Transverse colon (tissue), 4 donors: ENCODE measurements at regions not wholly inside any gene's neighbourhood (a gene's known extent, or its start where the extent isn't known, plus 50 kb on each side); places are given as distances from the start of the nearest gene placed in this dataset.

Source experiments
- CTCF ChIP-seq, 5 experiments: fragments of 200-600 bp in 3 of 5; fragments of 450-650 bp in 2 of 5; sonication (generic) in 3 of 5; IDR thresholded peaks; 1 replicate in 2 of 5; 2 replicates in 3 of 5; pipeline ENCODE4 v1.5.1; 2016 to 2017; ENCODE audit warnings: antibody characterized with exemption in 5 of 5, inconsistent platforms in 3 of 5, mild to moderate bottlenecking in 2 of 5, moderate library complexity in 1 of 5
- POLR2A ChIP-seq: fragments of 450-650 bp; IDR thresholded peaks from one replicate; pipeline ENCODE4 v1.6.1; 2016; ENCODE audit warnings: antibody characterized with exemption, mild to moderate bottlenecking, moderate library complexity
- POLR2AphosphoS5 ChIP-seq, 3 donors: sonication (generic); formaldehyde crosslinking; IDR thresholded peaks; one replicate each; pipeline ENCODE4 v1.6.1; 2016; ENCODE audit warnings: antibody characterized with exemption in 3 of 3

- TF ChIP-seq POLR2A (no peak), CTCF (IDR thresholded peaks at IDR 0.05) (no peak), POLR2AphosphoS5 (IDR thresholded peaks at IDR 0.05) (no peak)
Observed at GRCh38 chr3:98969295-98969694, 67.8 kb upstream of the DCBLD2 start.
